A673 (cell line): ENCODE measurements at regions not wholly inside any gene's neighbourhood (a gene's known extent, or its start where the extent isn't known, plus 50 kb on each side); places are given as distances from the start of the nearest gene placed in this dataset.

Source experiments
- EZH2 ChIP-seq: fragments of 200-600 bp; sonication (generic); IDR thresholded peaks from 2 replicates; pipeline ENCODE4 v1.6.1; 2017; ENCODE audit warnings: borderline replicate concordance, low read depth, mild to moderate bottlenecking, mixed read lengths, antibody characterized with exemption, low read length; ENCODE audit not compliant: poor library complexity, severe bottlenecking
- TF ChIP-seq, protein P1 (sequence below): fragments of 300-800, 200-600 bp; sonication (generic); conservative IDR thresholded peaks from 2 replicates; pipeline ENCODE4 v1.5.1; 2017; ENCODE audit warnings: low read depth, mild to moderate bottlenecking, antibody characterized with exemption, low read length, moderate library complexity, mixed read lengths

DNA sequence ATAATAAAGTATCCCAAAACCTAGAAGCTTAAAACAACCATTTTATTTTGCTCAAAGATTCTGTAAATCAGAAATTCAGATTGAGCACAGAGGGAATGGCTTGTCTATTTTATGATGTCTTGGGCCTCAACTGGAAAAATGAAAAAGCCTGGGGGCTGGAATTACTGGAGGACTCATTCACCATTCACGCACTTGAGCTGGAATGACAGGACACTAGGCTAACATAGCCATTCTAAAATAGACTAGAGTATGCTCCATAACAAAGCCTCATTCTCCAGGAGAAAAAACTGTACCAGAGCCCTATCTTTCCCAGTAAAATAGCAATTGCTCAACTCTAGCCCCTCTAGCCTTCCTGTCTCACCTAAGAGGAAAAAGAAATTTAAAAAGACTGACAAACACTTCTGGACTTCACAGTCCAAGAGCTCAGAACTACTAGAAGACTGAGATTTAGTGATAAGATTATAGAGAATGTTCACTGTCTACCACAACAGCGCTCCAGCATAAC is 145.4 kb upstream of the BTBD3 start:
- TF ChIP-seq, protein P1, sequence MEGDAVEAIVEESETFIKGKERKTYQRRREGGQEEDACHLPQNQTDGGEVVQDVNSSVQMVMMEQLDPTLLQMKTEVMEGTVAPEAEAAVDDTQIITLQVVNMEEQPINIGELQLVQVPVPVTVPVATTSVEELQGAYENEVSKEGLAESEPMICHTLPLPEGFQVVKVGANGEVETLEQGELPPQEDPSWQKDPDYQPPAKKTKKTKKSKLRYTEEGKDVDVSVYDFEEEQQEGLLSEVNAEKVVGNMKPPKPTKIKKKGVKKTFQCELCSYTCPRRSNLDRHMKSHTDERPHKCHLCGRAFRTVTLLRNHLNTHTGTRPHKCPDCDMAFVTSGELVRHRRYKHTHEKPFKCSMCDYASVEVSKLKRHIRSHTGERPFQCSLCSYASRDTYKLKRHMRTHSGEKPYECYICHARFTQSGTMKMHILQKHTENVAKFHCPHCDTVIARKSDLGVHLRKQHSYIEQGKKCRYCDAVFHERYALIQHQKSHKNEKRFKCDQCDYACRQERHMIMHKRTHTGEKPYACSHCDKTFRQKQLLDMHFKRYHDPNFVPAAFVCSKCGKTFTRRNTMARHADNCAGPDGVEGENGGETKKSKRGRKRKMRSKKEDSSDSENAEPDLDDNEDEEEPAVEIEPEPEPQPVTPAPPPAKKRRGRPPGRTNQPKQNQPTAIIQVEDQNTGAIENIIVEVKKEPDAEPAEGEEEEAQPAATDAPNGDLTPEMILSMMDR: no peak
- TF ChIP-seq EZH2: no peak
